HG02610 (cell line): ENCODE measurements at regions not wholly inside any gene's neighbourhood (a gene's known extent, or its start where the extent isn't known, plus 50 kb on each side); places are given as distances from the start of the nearest gene placed in this dataset.
A peak's percentile ranks its signal among the peaks of the same experiment; 100 is the strongest.
"Not testable (repeated sequence)": the region's sequence is repeated elsewhere in the genome, so short reads cannot be mapped to it uniquely, and the experiment has no call there.

Experiments
- ATAC-seq: cut with Tn5 transposase; IDR thresholded peaks from one replicate; pipeline ENCODE4 v1.9.1; 2021; ENCODE audit warnings: mild to moderate bottlenecking, moderate library complexity; ENCODE audit not compliant: unreplicated experiment

DNA sequence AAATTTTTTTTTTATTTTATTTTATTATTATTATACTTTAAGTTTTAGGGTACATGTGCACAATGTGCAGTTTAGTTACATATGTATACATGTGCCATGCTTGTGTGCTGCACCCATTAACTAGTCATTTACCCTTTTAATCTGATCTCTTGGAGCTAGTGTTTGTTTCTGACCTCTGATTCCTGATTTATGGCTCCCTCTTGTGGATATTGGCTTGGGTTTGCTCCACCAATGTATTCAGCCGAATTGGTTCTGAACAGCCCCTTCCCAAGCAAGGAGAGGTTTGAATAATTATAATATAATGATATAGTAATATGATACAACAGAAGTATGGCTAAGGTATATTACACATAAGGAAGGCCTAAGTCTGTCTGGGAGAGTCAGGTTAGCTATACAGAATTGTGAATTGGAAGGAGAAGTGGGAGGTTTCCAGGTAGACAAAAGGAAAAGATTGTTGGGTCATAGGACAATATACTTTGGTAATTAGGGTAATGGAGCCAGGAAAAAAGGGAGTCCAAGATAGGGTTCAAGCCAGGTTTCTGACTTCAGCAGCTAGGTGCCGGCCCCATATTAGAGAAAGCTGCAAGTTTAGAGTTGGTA lies 53.1 kb upstream of the HMCN1 start:
- peak; percentile 61 for ATAC-seq

DNA sequence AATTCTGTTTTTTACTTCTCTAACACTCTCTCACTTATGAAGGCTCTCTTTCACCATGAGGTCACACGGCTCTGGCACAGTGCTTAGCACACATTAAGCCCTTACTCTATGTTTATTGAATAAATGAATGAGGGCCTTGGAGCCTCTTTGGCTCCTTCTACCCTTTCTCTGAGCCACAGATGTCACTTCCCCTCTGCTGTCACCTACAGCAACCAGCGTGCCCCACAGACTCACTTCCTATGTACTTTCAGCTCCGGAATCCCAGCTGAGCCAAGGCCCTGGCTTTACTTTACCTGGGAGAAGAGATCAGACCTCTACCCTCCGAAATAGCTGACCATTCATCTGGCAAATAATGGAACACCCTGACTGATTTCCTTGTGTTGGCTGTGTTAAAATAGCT lies 53.7 kb upstream of the HMCN1 start:
- no peak for ATAC-seq

DNA sequence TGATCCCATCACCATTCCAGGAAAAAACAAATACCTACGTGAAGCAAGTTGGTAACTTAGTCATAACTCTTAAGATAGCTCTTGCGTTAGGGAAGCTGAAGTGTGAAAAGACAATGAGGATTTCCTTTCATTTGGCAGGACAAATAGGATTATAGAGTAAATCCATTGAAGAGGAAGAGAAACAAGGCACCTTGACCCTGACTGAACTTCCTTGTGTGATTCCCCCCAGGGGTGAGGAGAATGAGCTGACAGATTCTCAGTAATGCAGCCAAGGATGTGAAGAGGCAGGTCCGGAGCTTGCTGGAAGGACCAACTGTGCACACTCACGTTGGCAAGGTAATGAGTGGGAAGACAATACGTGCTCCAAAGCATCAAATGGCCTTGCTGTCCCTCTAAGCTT lies 55.0 kb upstream of the HMCN1 start:
- no peak for ATAC-seq

DNA sequence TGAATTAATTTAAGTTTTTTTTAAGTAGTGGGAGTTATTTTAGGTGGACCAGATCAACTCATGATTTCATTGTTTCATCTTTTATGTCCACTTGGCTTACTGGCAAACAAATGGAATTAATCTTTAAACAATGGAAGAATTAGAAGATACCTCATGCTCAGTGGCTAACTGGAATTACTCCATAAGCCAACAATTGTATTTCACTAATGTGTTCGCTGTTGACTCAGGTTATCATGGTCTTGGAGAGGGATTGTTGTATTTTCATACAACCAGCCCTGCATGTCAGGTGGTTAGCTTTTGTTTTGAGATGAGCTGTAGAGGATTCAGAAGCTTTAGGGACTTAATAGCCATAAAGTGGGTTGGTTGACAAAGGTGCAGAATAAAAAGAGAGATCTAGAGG lies 57.2 kb upstream of the HMCN1 start:
- no peak for ATAC-seq

DNA sequence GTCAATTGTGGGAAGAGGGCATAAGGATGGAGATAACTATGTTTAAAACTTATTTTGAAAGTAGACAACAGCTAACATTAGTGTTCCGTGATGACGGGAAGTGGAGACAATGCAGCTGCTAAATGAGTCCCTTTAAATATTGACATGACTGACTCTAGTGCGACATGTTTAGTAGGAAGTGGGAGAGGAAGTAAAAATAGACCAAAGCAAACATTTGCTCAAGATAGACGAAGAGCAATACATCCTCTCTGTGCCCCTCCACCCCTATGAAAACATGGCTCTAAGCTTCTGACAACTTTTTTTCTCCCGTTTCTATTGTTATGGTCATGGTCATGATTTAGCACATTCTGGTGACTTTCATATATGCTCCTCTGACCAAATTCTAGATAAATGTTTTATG lies 60.0 kb upstream of the HMCN1 start:
- ATAC-seq = peak; percentile 68

DNA sequence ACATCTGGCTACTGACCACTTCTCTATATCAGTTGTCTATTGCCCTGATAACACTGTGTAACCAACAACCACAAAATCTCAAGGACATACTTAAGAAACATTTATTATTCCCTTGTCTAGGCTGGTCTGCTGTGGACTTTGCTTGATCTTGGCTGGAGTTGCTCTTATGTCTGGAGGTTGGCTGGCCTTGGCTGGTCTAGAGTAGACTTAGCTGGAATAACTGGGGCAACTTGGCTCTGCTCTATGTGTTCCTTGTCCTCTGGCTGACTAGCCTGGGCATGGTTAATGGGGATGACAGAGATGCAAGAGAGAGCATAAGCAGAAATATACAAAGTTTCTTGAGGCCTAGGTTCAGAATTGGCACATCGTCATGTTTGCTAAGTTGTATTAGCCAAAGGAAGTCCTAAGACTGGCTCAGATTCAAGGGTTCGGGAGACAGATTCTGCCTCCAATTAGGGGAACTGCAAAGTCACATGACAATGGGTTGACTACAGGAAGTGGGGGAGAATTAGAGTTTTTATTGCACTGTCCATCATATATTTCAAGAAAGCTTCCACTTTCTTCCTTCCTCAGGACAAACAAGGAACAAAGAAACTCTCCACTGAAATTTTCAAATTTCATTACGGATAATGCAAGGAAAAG lies 61.4 kb upstream of the HMCN1 start:
- no peak for ATAC-seq

DNA sequence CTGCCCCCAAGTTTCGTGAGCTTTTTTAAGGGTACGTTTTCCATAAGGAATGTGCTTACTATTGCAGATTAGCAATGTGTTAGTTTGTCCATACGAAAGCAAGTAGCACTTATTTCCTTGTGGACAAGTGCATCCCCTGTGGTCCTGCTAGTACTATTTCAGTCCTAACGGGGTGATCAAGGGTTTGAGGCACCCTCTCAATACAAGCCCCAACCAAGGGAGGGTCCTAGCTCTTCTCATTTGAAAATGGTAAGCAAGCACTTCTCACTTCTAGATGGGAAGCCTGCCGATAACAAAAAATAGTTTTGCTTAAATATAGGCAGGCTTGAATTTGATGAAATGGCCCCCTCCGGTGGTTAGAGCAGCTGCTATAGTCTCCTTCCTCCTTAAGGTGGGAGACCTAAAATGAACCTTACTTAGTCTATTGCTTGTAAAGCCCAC lies 64.0 kb upstream of the HMCN1 start:
- peak; percentile 45 for ATAC-seq

DNA sequence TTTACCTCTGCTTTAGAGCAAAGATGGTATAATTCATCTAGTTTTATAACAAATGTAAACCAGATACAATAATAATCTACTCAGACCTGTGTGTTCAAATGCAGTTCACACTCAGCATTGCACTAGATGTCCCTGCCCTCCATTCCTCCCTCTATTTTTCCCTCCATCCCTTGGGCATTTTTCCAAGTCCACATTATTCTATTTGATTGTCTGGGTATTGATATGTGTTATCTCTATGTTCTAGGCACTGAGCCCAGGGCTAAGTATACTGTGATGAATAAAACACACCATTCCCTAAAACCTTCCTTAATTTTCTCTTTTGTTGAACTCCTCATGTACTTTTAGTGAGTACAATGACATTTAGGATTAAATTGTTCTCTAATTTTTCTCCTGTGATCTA lies 66.2 kb upstream of the HMCN1 start:
- no peak for ATAC-seq

DNA sequence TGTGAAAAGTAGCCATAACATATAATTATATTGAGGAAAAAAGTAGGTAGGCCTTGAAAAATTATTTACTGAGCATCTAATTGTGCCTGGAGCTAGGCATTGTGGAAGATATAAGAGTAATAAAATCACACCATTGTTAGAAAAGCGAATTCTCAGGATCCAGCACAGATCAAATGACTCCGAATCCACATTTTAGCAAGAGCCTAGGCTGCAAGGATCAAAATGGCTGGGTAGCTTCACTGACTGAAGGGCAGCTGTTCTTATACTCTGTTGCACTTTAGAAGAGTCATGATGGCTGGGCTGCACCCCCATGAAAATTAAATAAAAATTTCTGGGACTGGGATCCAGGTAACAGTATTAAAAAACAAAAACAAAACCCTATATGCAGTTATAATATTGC lies 67.6 kb upstream of the HMCN1 start:
- no peak for ATAC-seq

DNA sequence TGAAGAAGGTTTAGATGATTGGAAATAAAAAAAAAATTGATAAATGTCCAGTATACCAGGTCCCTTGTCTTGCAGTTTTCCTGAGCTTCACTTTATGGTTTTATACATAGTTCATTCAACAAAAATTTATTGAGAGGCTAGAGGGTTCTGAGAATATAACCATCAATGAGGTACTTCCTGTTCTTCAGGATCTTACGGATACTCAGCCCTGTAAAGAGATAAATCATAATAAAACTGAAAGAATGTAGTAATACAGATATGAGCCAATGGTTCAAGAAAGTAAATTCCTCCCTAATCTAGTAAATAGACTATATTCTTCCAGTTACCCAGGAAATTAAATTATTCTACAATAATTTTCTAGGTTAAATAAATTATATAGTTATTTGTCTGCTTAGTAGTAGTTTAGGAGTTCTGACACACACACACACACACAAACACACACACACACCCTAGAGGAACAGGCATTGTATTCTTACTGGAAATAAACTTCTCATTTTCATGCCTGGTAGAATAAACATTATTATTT lies 70.4 kb upstream of the HMCN1 start:
- ATAC-seq = peak; percentile 61

DNA sequence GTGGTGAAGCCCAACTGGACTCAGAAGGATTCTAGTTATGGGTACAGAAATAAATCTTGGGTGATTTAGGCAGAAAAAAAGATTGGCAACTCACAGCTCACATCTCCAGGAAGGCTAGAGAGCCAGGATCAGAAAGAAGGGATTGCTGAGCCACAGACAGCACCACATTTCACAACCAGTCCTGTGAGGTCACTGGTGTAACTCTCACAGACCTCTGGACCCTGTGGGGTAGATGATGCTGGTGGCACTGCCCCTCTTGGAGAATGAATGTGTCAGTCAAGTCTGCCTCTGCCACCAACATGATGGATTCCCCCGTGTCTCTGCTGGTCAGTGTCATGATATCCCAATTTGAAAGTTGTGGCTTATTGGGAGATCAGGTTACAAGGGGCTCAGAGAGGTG lies 70.9 kb upstream of the HMCN1 start:
- ATAC-seq = no peak

DNA sequence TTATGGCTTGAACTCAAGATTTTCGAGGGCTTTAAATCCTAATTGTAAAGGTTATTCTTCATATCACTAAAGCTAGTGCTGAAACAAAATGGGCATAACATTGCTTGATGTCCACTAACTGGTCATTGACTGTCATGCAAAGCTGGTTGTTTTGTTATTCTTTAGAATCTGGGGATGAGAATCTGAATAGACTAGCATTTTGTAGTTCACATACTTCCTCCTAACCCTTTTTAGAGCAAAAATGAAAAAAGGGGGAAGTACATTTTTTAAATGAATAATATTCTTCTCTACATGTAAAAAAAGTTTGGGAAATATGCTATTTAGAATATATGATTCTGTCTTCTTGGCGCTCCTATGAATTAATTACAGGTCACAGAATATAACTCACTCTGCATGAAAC lies 72.2 kb upstream of the HMCN1 start:
- no peak for ATAC-seq

DNA sequence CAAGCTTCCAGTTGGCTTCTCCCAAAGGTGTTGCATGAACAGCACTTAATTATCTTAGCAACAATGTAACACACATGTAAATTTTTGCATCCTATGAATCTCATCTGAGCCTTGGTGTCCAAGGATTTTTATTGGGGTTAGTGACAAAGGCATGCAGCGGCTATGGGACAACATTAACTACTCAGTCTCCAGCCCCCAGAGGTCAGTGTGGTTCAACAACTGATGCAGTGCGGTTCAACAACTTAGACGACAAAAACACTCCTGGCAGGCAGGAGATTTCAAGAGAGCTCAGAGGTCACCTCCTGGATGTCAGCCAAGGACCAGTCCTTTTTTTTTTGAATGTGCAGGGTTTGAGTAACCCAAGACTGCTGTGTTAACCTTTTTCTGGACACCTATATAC lies 77.5 kb upstream of the HMCN1 start:
- no peak for ATAC-seq

DNA sequence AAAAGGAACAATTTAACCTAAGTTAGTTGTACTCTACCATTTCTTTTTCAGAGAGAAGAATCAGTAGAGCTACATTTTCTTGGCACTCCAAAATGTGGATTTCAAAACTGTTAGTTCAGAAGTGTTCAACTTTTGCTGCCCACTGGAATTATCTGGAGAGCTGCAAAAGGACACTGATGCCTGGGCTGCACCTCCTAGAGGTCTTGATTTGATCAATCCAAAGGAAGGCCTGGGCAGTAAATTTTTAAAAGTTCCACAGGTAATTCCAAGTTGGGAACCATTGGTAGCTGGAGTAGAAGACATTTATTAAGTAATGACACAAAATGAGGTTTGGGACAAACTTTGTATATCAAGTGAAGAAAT lies 79.3 kb upstream of the HMCN1 start:
- ATAC-seq = no peak

DNA sequence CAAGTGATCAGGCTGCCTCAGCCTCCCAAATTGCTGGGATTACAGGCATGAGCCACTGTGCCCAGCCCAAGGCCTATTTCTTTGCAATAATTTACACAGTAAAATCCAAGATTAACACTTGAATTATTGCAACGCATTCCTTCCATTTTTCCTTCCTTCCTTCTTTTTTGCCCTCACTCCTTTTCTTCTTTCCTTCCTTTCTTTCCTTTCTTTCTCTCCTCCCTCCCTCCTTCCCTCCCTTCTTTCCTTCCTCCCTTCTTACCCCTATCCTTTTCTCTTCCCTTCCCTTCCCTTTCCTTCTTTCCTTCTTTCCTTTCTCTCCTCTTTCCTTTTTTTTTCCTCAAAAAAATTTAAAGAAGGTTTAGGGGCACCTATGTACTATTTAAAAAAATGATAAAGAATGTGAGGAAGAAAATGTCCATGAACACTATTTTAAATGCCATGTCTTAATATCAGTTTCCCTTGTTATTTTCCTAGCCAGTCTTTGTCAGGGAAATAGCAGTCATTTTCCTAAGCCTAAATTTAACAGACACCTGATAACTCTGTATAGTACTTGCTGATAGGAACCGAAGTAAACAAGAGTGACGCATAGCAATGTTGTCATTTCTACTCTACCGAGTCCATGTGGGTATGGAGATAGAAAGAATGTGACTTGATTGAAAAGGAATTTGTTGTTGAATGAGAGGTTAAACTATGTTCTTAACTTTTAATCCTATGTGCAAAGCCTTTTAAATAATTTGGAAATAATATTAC lies 79.8 kb upstream of the HMCN1 start:
- ATAC-seq = no peak

DNA sequence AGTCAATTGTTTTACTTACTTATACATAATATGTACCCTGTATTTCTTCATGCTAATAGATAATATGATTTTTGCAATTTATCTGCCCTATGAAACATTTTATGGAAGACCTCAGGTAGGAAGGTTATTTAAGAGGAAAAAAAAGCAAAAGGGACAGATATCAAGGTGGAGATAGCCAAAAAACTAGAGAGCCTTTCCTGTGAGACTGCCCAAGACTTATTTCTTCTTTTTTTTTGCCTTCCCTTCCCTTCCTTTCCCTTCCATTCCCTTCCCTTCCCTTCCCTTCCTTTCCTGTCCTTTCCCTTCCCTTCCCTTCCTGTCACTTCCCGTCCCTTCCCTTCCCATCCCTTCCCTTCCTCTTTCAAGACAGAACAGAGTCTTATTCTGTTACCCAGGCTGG lies 80.6 kb upstream of the HMCN1 start:
- no peak for ATAC-seq

DNA sequence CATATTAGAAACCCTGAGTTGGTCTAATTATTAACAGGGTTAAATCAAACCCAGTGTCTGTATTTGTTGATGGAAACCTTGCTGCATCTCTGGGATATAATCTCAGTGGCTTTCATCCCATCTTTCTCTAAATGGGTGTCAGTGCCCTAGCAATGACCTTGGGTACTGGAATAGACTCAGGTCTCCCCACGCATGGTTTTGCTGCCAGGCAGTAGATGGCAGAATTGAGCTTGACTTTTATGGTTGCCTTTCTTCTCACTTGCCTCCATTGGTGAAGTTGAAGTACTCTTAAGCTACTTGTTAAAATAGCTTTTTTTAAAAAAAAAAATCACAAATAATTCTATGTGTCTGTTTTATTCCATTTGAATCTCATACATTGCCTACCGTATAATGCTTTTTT lies 81.8 kb upstream of the HMCN1 start:
- ATAC-seq = no peak

DNA sequence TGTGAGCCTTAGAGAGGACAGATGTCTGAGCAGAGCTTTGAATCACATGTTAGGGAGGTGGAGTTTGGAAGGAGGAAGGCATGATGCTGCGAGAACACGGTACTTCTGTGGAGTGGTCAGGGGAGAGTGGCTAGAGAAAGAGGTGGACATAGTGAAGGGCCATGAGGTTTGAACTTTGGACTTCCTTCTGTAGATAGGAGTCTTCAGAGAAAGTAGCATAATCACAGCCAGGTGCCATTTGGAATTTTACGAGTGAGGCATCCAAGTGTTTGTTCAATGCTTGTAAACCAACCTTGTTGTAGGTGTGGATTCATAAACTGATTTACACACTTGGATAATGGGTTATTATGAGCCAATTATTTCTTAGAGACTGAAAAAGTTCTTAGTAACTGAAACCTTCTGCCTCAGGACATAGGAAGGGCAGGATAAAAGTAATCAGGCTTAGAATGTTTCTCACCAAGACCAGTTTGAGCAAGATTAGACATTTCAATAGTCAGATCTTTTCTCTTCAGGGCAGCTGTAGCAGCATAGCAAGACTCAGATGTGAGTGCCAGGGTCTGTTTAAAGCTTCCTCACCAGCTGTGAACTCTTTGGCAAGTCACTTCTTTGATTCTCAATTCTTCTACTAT lies 83.5 kb upstream of the HMCN1 start:
- no peak for ATAC-seq

DNA sequence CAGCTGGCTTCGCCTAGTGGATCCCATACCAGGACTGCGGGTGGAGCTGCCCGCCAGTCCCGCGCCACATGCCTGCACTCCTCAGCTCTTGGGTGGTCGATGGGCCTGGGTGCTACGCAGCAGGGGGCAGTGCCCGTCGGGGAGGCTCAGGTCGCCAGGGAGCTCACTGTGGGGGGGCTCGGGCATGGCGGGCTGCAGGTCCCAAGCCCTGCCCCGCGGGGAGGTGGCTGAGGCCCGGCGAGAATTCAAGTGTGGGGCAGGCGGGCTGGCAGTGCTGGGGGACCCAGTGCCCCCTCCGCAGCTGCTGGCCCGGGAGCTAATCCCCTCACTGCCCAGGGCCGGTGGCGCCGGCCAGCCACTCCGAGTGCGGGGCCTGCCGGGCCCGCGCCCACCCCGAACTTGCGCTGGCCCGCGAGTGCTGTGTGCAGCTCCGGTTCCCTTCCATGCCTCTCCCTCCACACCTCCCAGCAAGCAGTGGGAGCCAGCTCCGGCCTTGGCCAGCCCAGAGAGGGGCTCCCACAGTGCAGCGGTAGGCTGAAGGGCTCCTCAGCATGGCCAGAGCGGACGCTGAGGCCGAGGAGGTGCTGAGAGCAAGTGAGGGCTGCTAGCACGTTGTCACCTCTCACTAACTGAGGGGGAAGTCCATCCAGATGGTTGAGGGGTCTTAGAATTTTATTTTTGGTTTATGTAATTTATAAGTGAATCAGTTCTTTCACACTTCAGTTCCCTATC lies 85.2 kb upstream of the HMCN1 start:
- no peak for ATAC-seq

DNA sequence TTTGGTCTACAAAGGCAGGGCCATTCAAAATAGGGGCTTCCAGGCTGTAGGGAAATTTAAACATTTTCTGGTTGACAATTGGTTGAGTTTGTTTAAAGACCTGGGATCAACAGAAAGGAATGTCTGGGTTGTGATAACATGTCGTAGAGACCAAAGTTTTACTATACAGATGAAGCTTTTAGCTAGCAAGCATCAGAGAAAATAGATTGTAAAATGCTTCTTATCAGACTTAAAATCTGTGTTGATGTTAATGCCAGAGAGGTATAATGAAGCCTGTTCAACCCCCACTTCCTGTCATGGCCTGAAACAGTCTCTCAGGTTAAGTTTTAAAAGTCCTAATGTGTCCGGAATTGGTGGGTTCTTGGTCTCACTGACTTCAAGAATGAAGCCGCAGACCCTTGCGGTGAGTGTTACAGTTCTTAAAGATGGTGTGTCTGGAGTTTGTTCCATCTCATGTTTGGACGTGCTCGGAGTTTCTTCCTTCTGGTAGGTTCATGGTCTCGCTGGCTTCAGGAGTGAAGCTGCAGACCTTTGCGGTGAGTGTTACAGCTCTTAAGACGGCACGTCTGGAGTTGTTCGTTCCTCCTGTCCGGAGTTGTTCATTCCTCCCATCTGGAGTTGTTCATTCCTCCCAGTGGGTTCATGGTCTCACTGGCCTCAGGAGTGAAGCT lies 86.5 kb upstream of the HMCN1 start:
- ATAC-seq = not testable (repeated sequence)
